HG03108 (cell line): ENCODE measurements at regions not wholly inside any gene's neighbourhood (a gene's known extent, or its start where the extent isn't known, plus 50 kb on each side); places are given as distances from the start of the nearest gene placed in this dataset.
"Not testable (repeated sequence)": the region's sequence is repeated elsewhere in the genome, so short reads cannot be mapped to it uniquely, and the experiment has no call there.

ENCODE experiments used
- ATAC-seq: cut with Tn5 transposase; IDR thresholded peaks from one replicate; pipeline ENCODE4 v1.9.1; 2021; ENCODE audit warnings: moderate library complexity; ENCODE audit not compliant: unreplicated experiment

DNA sequence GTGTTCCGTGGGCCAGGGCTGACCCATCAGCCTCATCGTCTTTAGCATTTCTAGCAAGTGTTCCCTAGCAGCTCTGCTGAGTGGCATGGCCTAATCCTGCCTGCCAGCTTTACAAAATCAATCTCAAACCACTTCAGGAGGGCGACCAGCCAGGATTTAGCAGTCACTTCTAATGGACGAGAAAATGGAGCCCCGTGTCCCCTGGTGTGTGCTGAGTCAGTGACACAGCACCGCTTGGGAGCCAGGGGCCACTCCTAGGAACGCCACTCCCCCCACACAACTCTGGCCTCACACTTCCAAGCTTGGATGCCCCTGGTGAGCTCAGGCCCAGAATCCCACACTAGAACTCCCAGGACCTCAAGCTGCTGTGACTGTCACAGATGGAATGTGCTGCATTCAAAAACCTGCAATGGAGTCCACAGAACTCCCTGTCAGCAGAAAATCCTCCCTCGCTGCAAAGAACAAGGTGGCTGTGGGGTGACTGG, 311.2 kb upstream of the GATB start:
- ATAC-seq, result no peak

DNA sequence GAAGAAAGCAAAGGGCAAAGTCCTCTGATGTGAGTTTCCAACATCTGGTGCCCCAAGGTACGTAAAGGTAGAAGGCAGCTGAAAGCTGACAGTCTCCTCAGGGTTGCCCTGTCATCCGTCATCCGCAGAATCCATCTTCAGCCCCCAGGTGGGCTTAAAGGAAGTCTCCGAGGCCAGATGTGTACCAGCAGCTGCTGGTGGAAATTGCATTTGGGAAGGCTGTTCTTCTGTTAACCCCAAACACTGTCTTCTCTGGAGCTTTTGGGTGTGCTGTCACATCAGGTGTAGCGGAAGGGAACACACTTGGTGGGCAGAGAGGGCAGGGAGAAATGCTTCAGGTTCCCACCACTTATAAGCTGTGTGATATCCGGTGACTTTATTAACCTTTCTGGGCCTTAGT, 310.0 kb upstream of the GATB start:
- ATAC-seq, result no peak

DNA sequence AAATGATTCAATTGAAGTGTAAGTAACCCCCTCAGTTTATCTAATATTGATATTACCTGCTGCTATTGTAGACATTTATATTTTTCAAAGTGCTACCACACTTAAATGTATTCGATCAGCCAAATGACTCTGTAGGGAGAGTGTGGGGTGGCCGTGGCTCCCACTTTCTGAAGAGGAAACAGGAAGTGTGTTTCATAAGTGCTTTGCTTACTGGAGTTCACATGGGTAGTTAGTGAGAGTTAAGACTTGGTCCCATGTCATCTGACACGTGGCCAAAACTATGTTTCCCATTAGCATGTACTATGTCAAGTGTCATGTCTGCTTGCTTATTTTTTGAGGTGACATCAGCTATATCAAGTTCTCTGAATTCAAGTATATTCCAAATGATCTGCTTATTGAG, 308.1 kb upstream of the GATB start:
- no peak for ATAC-seq

DNA sequence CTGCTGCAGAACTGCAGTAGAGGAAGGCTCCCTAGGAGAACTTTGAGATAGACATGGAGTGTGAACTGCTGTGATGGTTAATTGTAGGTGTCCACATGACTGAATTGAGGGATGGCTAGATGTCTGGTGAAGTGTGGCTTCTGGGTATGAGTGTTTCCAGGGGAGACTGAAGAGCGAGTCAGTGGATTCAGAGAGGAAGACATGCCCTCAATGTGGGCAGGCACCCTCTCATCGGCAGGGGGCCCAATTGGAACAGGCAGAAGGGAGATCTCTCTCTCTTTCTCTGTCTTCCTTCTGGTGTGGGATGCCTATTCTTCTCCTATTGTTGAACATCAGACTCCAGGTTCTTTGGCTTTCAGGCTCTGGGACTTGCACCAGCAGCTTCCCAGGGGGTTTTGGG, 304.7 kb upstream of the GATB start:
- no peak for ATAC-seq

DNA sequence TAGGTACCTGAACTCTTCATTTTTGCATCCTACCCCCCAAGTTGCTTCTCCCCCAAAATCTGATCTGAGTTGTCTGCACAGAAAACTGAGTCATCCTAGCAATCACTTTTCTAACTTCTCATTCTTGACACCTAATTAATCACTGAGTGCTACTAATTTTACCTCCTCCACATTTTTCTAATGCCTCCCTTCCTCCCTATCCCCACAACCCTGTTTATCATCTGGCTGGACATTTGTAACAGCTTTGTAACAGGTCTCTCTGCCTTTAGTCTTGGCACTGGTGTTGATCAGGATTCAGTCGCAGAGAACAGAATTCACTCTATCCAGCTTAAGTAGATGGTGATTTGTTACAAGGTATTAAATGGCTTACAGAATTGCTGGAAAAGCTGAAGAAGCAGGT, 303.9 kb upstream of the GATB start:
- no peak for ATAC-seq

DNA sequence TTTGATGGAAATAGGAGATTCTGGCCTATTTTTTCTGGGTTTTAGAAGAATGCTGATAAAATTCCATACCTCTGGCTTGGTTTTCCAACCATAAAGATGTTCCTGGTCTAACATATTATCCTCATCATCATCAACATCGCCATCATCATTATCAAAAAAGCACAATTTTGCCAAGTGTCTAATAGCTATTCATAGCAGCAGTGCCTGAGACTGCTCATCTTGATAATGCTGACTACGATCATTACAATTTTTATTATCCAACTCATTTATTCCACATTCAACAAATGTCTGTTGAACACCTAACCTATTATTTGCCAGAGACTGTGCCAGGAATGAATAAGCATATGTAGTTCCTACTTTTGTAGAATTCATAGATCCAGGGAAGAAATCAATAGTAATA, 303.5 kb upstream of the GATB start:
- ATAC-seq, result no peak

DNA sequence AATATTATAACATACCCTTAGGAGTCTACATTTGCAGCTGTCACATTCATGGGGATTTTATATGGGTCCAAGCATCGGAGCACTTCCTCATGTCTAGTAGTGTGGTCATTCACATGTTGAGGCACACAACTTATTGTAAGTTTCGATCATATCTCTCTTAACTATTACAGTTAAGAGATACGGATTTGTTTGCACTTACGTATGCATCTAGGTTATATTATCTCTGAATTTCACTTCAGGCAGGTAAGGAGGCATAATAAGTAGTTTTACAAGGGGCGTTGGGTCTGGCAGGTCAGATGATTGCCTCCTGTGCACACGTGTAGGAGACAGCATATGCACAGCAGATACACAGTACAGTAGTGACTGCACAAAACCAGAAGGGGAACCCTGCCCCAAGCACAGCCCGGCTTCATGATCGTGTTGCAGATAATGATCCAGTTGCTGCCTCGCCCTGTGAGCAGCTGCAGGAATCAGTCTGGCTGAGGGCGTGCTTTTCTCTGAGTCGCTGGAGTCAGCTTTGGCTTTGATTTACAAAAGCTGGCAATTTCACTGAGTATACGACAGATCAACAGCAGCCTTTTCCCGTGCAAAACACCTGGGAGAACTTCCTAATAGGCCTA, 302.9 kb upstream of the GATB start:
- no peak for ATAC-seq

DNA sequence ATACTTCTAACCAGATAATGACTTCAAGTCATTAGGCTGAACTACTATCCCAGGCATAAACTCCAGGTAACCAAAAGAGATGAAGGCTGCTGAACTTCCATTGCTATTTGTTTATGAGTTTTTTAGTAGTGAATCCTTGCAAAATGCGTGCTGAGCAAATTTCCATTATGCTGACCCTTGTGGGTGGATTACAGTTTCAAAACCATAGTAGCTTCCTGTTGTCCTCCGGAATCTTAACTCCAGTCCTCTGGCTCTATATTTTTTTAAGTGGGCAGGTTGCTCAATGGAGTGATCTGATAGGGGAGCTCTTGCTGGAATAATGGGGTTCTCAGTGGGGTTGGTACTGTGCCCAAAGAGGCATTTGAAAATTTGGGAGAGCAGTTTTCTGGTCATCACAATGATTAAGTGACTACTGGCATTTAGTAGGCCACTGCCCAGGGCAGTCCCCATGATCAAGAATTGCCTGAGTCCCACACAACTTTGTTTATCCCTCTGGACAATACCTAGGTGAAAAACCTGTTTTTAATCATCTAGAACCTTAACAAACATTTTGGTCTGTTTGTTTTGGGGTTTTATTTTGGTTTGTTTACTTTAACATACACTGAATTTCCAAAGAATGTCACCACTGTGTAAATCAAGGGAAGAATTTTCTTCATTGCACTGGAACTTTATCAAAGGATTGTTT, 302.3 kb upstream of the GATB start:
- no peak for ATAC-seq

DNA sequence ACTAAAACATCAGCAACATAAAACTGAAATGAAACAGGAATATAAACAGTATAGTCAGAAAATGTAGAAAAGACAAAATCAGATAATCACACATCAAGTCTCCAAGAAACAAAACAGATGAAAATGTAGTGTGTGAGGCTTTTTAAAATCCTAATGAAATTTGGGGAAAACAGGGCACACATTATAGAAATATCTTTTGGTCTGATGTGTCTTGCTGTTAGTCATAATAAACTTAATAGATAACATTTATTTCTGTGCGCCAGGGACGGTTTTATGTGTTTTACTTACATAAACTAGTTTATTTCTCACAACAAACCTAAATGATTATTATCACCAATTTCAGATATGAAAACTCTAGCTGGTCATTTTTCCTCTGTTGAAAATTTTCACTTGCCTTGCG, 293.9 kb upstream of the GATB start:
- ATAC-seq, result no peak

DNA sequence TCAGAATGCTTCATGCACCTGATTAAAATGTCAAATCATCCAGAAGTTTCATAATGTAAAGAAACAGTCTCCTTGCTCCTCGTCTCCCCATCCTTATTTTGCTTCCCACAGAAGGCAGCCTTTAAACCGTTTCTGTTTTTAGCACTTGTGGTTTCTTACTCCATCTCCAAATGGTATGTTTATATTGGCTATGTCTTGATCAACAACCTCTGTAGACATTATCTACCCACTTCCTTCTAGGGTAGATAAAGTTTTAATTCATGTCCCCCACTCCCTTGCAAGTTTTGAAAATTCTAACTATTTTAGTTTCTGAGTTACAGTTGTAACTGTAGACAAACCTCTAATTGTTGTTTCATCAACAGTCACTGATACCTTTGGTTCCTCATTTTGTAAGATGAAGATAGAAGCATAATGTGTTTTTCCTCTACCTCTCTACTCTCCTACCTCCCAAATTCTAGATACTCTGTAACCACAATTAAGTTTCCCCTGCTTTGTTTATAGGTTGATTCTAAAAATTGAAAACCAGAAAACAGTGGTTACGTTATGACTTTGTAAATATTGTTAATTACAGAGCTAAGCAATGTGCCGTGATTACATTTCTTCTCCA, 291.7 kb upstream of the GATB start:
- ATAC-seq, result no peak

DNA sequence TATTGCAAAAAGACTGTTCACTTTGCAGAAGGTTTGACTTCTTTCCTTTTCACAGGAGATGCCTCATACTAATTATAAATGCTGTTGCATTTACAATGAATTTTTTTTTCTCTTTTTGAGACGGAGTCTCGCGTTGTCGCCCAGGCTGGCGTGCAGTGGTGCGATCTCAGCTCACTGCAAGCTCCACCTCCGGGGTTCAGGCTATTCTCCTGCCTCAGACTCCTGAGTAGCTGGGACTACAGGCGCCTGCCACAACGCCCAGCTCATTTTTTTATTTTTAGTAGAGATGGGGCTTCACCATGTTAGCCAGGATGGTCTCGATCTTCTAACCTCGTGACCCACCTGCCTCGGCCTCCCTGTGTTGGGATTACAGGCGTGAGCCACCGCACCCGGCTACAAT, 290.5 kb upstream of the GATB start:
- not testable (repeated sequence) for ATAC-seq

DNA sequence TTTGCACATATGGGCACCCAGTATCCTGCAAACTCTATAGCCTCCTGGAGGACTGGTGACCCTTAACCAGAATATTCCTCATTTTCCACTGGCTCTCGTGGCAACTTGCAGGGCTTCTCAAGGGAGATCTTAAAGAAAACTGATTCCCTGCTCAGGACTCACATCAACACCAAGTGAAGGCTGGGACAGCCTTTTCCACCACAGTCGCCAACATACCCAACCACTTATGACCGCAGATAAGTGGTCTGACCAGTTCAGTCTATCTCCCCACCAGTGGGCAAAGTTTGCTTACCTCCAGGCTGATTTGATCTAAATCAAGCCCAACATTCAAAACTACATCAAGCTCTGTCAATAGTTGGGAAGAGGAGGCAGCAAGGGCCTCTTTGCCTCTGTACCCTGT, 289.3 kb upstream of the GATB start:
- ATAC-seq, result no peak

DNA sequence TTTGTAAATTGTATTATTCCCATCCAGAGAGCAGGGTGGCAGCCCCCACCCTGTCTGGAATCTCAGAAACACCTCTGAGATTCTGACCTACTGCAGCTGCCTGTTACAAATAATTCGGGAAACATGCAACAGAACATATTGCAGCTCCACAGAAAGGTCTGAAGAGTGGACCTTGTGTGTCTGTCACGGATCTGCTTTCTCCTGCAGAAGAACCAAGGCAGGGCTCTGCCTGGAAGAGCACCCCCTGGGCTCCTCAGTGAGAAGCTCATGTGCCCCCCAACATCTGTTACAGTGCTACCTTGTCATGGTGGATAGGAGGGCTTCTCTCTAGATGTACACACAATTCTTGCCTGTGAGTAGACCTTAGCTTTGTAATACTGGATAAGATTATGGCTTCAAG, 286.6 kb upstream of the GATB start:
- ATAC-seq, result no peak

DNA sequence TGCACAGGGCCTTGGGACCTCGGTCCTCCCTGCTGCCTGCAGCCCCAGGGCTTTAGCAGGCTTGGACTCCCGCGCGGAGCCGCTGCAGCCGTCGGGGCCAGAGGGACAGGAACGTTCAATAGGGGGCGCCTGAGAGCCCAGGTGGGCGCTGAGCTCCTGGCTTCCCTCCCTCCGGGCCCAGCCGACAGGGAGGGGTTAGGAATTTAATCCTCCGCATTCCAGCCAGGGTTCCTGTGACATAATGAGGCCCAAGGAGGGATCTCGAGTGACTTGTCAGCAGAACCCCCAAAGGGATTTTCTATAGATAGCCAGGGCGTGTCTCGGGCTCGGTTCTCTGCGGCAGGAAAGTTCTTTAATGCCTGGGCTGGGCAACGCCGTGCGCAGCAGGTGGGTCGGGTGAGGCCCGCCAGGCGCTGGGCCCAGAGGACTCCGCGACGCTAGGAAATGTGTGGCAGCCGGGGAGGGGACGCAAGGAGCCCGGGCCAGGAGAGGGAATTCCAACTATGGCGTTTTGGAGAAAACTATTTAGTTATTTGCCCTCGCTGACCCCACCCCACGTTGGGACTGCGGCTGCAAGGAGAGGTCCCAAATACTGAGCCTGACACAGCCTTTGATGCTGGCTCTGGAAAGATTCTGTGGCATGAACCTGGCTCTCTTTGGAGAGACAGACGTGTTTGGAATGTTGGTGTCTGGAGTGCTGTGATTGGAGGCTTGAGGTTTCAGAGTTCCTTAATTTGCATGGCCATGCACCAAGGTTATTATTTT, 285.2 kb upstream of the GATB start:
- ATAC-seq, result no peak

DNA sequence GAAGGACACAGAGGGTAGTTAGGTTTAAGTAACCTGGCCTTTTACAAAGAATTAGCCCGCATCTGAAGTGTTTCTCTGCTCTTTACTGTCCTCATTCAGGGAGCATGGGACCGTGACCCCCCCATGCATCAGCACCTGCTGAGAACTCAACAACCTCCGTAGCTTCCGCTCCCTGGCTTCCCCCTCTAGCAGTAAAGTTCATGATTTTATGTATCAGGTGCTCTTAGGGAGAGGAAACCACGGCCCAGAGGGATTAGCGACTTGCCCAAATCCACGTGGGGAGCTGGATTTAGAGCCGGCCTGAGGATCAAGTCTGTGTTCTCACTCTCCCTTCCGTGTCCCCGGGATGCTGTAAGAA, 284.6 kb upstream of the GATB start:
- no peak for ATAC-seq

DNA sequence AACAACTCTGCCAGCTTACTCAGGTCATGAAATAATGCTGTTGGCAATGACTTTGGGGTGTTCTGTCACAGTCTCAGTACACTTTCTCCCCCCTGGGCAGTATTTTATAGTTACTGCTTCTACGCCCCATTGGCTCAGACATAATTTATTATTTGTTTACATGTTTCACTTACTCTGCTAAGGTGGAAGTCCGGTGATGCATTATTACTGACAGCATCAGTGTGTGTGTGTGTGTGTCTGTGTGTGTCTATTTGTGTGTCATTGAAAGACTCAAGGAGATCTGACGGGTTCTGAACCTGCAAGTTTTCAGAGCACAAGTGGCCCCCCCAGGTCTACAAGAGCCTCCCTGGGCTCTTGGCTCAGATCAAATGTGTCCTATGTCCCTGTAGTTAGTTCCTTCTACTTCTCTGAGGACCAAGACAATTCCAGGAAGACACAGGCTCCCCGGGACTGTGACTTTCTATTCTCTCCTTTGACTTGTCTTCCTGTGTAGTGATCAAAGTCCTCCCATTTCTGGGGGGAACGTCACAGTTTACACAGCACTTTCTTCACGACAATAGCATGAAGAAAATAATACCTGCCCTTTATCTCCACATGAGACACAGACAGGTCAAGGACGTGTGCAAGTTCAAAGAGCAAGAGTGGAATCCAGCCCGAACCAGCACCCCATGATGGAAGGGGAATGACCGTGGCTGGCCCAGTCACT, 283.7 kb upstream of the GATB start:
- ATAC-seq, result no peak

DNA sequence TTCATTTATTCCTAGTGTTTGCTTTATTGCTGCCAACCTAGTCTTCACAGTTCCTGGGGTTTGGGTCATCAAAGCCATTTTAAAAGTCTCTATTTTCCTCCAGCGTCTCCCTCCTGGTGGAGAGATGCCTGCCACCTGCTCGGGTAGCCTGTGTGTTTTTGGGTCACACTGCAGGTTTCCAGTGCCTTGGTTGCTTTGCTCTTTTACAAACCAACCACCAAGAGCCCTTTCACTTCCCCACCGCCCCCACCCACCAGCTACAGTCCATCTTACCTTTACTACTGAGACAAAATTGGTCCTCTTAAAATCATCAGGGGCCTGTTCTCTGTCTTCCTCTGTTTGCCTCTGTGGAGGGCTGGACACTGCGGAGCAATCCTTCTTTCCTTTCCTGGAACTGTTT, 280.5 kb upstream of the GATB start:
- no peak for ATAC-seq

DNA sequence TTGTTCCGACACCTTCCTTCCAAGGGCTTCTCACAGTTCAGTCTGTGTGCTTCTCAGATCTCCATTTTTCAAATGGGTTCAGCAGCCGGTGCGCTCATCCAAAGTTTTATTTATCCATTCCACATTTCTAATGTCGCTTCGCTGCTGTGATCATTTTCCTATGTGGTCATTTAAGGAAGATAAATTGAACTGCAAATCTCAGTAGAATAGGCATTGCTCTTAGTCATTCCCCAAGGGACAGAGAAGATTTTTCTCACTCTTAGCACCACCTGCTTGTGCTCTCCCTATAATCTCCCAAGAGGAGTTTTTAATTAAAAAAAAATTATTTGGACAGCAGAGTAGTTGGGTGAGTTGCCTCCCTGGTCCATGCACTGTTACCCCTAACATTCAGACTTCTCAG, 278.9 kb upstream of the GATB start:
- ATAC-seq, result no peak

DNA sequence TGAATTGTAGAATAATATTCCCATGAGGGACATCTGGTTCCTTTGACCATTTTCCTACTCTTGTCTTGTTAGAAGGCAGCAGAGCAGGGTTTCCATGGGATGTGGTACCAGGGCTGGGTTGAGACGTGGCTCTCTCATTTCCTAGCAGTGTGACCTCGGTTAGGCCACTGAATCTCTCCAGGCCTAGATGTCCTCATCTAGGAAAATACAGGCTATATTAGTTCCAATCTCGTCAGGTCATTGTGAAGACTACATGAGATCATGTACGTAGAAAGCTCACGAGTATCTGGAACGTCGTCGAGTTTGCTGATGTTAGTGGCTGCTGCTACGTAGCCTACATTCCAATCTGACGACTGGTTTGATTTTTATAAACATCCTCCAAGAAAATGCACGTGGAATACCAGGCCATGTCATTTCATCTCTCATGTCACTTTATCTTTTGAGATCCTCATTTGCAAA, 278.2 kb upstream of the GATB start:
- no peak for ATAC-seq

DNA sequence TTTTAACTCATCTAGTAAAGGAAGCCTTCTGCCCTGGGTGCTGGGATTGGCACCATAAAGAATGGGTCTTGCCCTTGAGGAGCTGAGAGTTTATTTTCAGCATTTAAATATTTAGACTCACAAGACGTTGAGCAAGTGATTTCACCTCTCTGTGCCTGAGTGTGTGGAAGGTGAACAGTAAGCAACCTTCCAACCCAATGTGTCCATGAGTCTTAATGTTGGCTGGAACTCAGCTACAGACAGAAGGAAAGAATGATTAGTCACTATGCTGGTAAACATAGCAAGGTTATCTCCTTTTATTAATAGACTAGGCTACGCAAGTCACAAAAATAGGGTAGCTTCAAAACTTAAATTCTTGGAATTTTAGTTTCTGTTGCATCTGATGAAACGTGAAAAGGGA, 277.4 kb upstream of the GATB start:
- no peak for ATAC-seq

DNA sequence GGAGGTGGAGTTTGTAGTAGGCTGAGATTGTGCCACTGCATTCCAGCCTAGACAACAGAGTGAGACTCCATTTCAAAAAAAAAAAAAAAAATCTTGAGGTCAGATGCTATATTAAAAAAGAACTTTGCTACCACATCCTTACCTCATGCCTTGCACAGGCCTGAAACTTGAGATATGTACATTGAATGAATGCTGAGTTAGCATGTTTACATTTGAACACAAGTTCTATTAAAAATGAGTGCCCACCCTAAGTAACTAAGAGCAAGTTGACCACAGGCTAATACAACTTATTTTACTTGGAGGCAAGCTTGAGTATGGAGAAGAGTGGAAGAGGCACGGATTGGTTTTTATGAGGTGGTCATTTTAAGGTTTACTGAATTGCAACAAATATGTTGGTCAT, 276.6 kb upstream of the GATB start:
- no peak for ATAC-seq
